CD4-positive, alpha-beta T cell (primary cell): ENCODE measurements at regions not wholly inside any gene's neighbourhood (a gene's known extent, or its start where the extent isn't known, plus 50 kb on each side); places are given as distances from the start of the nearest gene placed in this dataset.
"Not testable (repeated sequence)": the region's sequence is repeated elsewhere in the genome, so short reads cannot be mapped to it uniquely, and the experiment has no call there.

Experiments
- ATAC-seq: fragments of 200-7000 bp; cut with Tn5 transposase; one replicate; pipeline ENCODE4 v1.10.0; 2022; ENCODE audit warnings: mild to moderate bottlenecking; ENCODE audit not compliant: poor library complexity
- CTCF ChIA-PET: fragments of 350-600 bp; sonication (Branson Sonifier 250); formaldehyde crosslinking; loops from one replicate; lab custom pipeline; 2021; ENCODE audit warnings: antibody characterized with exemption, inconsistent platforms; lab: Charles Lee
- POLR2A ChIA-PET: fragments of 350-600 bp; sonication (Branson Sonifier 250); formaldehyde crosslinking; loops from one replicate; lab custom pipeline; 2021; ENCODE audit warnings: antibody characterized with exemption, inconsistent platforms; lab: Charles Lee
- DNase-seq, 14 experiments: peaks; one replicate each; pipeline ENCODE4 v3.0.0-alpha.2; 2013 to 2020; ENCODE audit warnings: mixed read lengths in 2 of 14
- H3K27ac ChIP-seq, 2 donors: one replicate each; pipeline versions ENCODE4 v1.5.1 to v1.7.0; 2013; ENCODE audit warnings: low read length in 2 of 2, low read depth in 1 of 2, mild to moderate bottlenecking in 1 of 2
- H3K27me3 ChIP-seq, 2 experiments: 1 replicate in 1 of 2; 2 replicates in 1 of 2; pipeline versions ENCODE4 v1.6.1 to v1.7.0; 2013; ENCODE audit warnings: low read length in 2 of 2, control low read depth in 1 of 2, mild to moderate bottlenecking in 1 of 2, moderate library complexity in 1 of 2; ENCODE audit not compliant: insufficient read depth in 2 of 2, control insufficient read depth in 1 of 2
- H3K36me3 ChIP-seq: one replicate; pipeline ENCODE4 v1.6.1; 2013; ENCODE audit warnings: low read length, control low read depth; ENCODE audit not compliant: insufficient read depth
- H3K4me1 ChIP-seq: one replicate; pipeline ENCODE4 v1.6.1; 2013; ENCODE audit warnings: low read length, control low read depth; ENCODE audit not compliant: insufficient read depth
- H3K4me3 ChIP-seq: one replicate; pipeline ENCODE4 v1.5.1; 2013; ENCODE audit warnings: mild to moderate bottlenecking, low read length, moderate library complexity
- H3K9me3 ChIP-seq, 2 experiments: 1 replicate in 1 of 2; 2 replicates in 1 of 2; pipeline versions ENCODE4 v1.6.1 to v1.7.0; 2013; ENCODE audit warnings: low read length in 2 of 2, mild to moderate bottlenecking in 2 of 2, control low read depth in 1 of 2, moderate library complexity in 1 of 2; ENCODE audit not compliant: control insufficient read depth in 1 of 2, insufficient read depth in 1 of 2
- H3K27ac Mint-ChIP-seq: one replicate; pipeline ENCODE4 v1.8.0; 2020; ENCODE audit warnings: mixed read lengths
- H3K27me3 Mint-ChIP-seq: one replicate; pipeline ENCODE4 v1.8.0; 2021; ENCODE audit warnings: mixed read lengths
- H3K36me3 Mint-ChIP-seq: one replicate; pipeline ENCODE4 v1.8.0; 2021; ENCODE audit warnings: low read depth, mixed read lengths
- H3K4me1 Mint-ChIP-seq: one replicate; pipeline ENCODE4 v1.8.0; 2021; ENCODE audit warnings: low read depth, mixed read lengths
- H3K4me3 Mint-ChIP-seq: one replicate; pipeline ENCODE4 v1.8.0; 2020; ENCODE audit warnings: mild to moderate bottlenecking, mixed read lengths
- H3K9me3 Mint-ChIP-seq: one replicate; pipeline ENCODE4 v1.8.0; 2020; ENCODE audit warnings: mixed read lengths
- CTCF ChIP-seq: fragments of 200-600 bp; IDR thresholded peaks from one replicate; pipeline ENCODE4 v1.8.0; 2022; ENCODE audit warnings: antibody characterized with exemption, mild to moderate bottlenecking
- intact Hi-C, 2 experiments: fragments of 100-400 bp; cut with DNase I in 1 of 2; cut with micrococcal nuclease in 1 of 2; formaldehyde crosslinking; loops; one replicate each; pipeline versions ENCODE4 v1.15.1 to v1.9.0; 2023 to 2025; cut with DNase I, micrococcal nuclease

GRCh38 chr16:34054969-34055368 is 595.6 kb downstream of the TP53TG3F start:
- intact Hi-C loops, result no loop called here
- H3K36me3 ChIP-seq, result no peaks in the 10 kb centered on the region
- H3K27me3 Mint-ChIP-seq, result no peaks in the 10 kb centered on the region
- no peaks in the 10 kb centered on the region for H3K27me3 ChIP-seq
- POLR2A ChIA-PET, result no interaction called here
- peak; percentile 5 for TF ChIP-seq CTCF
- peaks cover 19% of the 10 kb centered on the region for H3K9me3 Mint-ChIP-seq
- no peak overlapping the region for H3K27ac Mint-ChIP-seq
- DNase-seq (no peak), ATAC-seq (no peak)
- H3K36me3 Mint-ChIP-seq, result peaks cover 5% of the 10 kb centered on the region
- H3K4me3 Mint-ChIP-seq, result no peak overlapping the region
- no peak overlapping the region for H3K27ac ChIP-seq
- CTCF ChIA-PET, result no interaction called here
- no peak overlapping the region for H3K4me3 ChIP-seq
- H3K9me3 ChIP-seq, result peaks cover 8 to 24% of the 10 kb centered on the region in 2 experiments
- no peaks in the 10 kb centered on the region for H3K4me1 ChIP-seq
- no peaks in the 10 kb centered on the region for H3K4me1 Mint-ChIP-seq

GRCh38 chr16:34062620-34063253 is 603.3 kb downstream of the TP53TG3F start:
- H3K27ac ChIP-seq, H3K27me3 Mint-ChIP-seq, CTCF ChIA-PET, ATAC-seq, H3K4me1 ChIP-seq, H3K4me1 Mint-ChIP-seq, POLR2A ChIA-PET, H3K4me3 Mint-ChIP-seq, intact Hi-C loops, H3K27ac Mint-ChIP-seq, DNase-seq, H3K27me3 ChIP-seq, H3K4me3 ChIP-seq, H3K36me3 ChIP-seq: not testable (repeated sequence)
- peaks cover 33 to 47% of the 10 kb centered on the region in 2 experiments for H3K9me3 ChIP-seq
- peaks cover 43% of the 10 kb centered on the region for H3K36me3 Mint-ChIP-seq
- peaks cover 41% of the 10 kb centered on the region for H3K9me3 Mint-ChIP-seq

GRCh38 chr16:34063498-34064157 is 604.2 kb downstream of the TP53TG3F start:
- peaks cover 43% of the 10 kb centered on the region for H3K36me3 Mint-ChIP-seq
- H3K4me3 ChIP-seq, H3K27me3 Mint-ChIP-seq, H3K36me3 ChIP-seq, H3K4me3 Mint-ChIP-seq, H3K27ac Mint-ChIP-seq, H3K4me1 Mint-ChIP-seq, H3K27me3 ChIP-seq, H3K4me1 ChIP-seq, CTCF ChIA-PET, ATAC-seq, DNase-seq, POLR2A ChIA-PET, intact Hi-C loops, H3K27ac ChIP-seq: not testable (repeated sequence)
- peaks cover 41% of the 10 kb centered on the region for H3K9me3 Mint-ChIP-seq
- H3K9me3 ChIP-seq, result peaks cover 33 to 47% of the 10 kb centered on the region in 2 experiments

GRCh38 chr16:34064602-34065001 is 605.2 kb downstream of the TP53TG3F start:
- DNase-seq, H3K4me1 Mint-ChIP-seq, POLR2A ChIA-PET, H3K27me3 Mint-ChIP-seq, H3K27ac Mint-ChIP-seq, ATAC-seq, H3K4me3 ChIP-seq, H3K36me3 ChIP-seq, H3K27ac ChIP-seq, CTCF ChIA-PET, H3K4me1 ChIP-seq, intact Hi-C loops, H3K27me3 ChIP-seq, H3K4me3 Mint-ChIP-seq: not testable (repeated sequence)
- H3K9me3 ChIP-seq, result peaks cover 33 to 45% of the 10 kb centered on the region in 2 experiments
- H3K9me3 Mint-ChIP-seq, result peaks cover 41% of the 10 kb centered on the region
- H3K36me3 Mint-ChIP-seq, result peaks cover 43% of the 10 kb centered on the region

GRCh38 chr16:34069731-34070130 is 610.3 kb downstream of the TP53TG3F start:
- H3K27me3 Mint-ChIP-seq, CTCF ChIA-PET, ATAC-seq, intact Hi-C loops, H3K4me3 Mint-ChIP-seq, H3K27ac ChIP-seq, H3K4me3 ChIP-seq, H3K27me3 ChIP-seq, H3K36me3 ChIP-seq, H3K27ac Mint-ChIP-seq, DNase-seq, POLR2A ChIA-PET, H3K4me1 Mint-ChIP-seq, H3K4me1 ChIP-seq: not testable (repeated sequence)
- H3K9me3 ChIP-seq, result peaks cover 13 to 25% of the 10 kb centered on the region in 2 experiments
- Mint-ChIP-seq H3K36me3 (peaks cover 14% of the 10 kb centered on the region), H3K9me3 (peaks cover 11% of the 10 kb centered on the region)
